ENCODE measurements at regions not wholly inside any gene's neighbourhood (a gene's known extent, or its start where the extent isn't known, plus 50 kb on each side); places are given as distances from the start of the nearest gene placed in this dataset.

- BruUV-seq (replicated peaks): no TSS peak
- in situ Hi-C loops (cut with HindIII; ENCODE audit: low pct_unique_long_range_greater_than_20kb, low sequenced_read_pairs): no loop called here
- Histone ChIP-seq H3K4me3 (ENCODE audit: low read depth in 2 of 2, low read length in 2 of 2) (no peak overlapping the region), H3K36me3 (ENCODE audit: control insufficient read depth, insufficient read depth, low read length) (no peaks in the 10 kb centered on the region), H3K9me3 (ENCODE audit: control insufficient read depth, insufficient read depth, low read depth, low read length) (no peaks in the 10 kb centered on the region), H3K27me3 (ENCODE audit: control insufficient read depth, insufficient read depth, low read length) (no peaks in the 10 kb centered on the region), H3K4me1 (ENCODE audit: control insufficient read depth, insufficient read depth, low read length) (peaks cover 22% of the 10 kb centered on the region), H3K27ac (ENCODE audit: low read length) (no peak overlapping the region; the same call in 1 of the 2 replicates)
- CTCF ChIA-PET: no interaction called here
- intact Hi-C loops (cut with micrococcal nuclease; ENCODE audit: unreplicated experiment): no loop called here
- no peak for TF ChIP-seq SIN3A (IDR thresholded peaks at IDR 0.05; ENCODE audit: borderline replicate concordance, insufficient read depth, low read depth, low read length)
- TF ChIP-seq, protein P1, sequence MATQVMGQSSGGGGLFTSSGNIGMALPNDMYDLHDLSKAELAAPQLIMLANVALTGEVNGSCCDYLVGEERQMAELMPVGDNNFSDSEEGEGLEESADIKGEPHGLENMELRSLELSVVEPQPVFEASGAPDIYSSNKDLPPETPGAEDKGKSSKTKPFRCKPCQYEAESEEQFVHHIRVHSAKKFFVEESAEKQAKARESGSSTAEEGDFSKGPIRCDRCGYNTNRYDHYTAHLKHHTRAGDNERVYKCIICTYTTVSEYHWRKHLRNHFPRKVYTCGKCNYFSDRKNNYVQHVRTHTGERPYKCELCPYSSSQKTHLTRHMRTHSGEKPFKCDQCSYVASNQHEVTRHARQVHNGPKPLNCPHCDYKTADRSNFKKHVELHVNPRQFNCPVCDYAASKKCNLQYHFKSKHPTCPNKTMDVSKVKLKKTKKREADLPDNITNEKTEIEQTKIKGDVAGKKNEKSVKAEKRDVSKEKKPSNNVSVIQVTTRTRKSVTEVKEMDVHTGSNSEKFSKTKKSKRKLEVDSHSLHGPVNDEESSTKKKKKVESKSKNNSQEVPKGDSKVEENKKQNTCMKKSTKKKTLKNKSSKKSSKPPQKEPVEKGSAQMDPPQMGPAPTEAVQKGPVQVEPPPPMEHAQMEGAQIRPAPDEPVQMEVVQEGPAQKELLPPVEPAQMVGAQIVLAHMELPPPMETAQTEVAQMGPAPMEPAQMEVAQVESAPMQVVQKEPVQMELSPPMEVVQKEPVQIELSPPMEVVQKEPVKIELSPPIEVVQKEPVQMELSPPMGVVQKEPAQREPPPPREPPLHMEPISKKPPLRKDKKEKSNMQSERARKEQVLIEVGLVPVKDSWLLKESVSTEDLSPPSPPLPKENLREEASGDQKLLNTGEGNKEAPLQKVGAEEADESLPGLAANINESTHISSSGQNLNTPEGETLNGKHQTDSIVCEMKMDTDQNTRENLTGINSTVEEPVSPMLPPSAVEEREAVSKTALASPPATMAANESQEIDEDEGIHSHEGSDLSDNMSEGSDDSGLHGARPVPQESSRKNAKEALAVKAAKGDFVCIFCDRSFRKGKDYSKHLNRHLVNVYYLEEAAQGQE (IDR thresholded peaks at IDR 0.05; ENCODE audit: insufficient read depth in 1 of 2, low read depth in 2 of 2, low read length in 1 of 2): no peak
- no peak for TF ChIP-seq POLR2AphosphoS5 (IDR thresholded peaks at IDR 0.05; ENCODE audit: low read depth, low read length)
- TF ChIP-seq, protein P2, sequence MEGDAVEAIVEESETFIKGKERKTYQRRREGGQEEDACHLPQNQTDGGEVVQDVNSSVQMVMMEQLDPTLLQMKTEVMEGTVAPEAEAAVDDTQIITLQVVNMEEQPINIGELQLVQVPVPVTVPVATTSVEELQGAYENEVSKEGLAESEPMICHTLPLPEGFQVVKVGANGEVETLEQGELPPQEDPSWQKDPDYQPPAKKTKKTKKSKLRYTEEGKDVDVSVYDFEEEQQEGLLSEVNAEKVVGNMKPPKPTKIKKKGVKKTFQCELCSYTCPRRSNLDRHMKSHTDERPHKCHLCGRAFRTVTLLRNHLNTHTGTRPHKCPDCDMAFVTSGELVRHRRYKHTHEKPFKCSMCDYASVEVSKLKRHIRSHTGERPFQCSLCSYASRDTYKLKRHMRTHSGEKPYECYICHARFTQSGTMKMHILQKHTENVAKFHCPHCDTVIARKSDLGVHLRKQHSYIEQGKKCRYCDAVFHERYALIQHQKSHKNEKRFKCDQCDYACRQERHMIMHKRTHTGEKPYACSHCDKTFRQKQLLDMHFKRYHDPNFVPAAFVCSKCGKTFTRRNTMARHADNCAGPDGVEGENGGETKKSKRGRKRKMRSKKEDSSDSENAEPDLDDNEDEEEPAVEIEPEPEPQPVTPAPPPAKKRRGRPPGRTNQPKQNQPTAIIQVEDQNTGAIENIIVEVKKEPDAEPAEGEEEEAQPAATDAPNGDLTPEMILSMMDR (IDR thresholded peaks at IDR 0.05): no peak
- TF ChIP-seq TCF7L2 (IDR thresholded peaks at IDR 0.05; ENCODE audit: low read depth, low read length): no peak
- ATAC-seq (no peak), DNase-seq (ENCODE audit: low read depth, low spot score) (no peak)
- POLR2A ChIA-PET: no interaction called here
These were observed 189.2 kb downstream of the PCSK1 start for GRCh38 chr5:96243862-96244261.

- no peaks in the 10 kb centered on the region for H3K9me3 ChIP-seq (ENCODE audit: control insufficient read depth, insufficient read depth, low read depth, low read length)
- H3K36me3 ChIP-seq (ENCODE audit: control insufficient read depth, insufficient read depth, low read length): no peaks in the 10 kb centered on the region
- TF ChIP-seq SIN3A (IDR thresholded peaks at IDR 0.05; ENCODE audit: borderline replicate concordance, insufficient read depth, low read depth, low read length): no peak
- no peak for TF ChIP-seq TCF7L2 (IDR thresholded peaks at IDR 0.05; ENCODE audit: low read depth, low read length)
- no peak for TF ChIP-seq POLR2AphosphoS5 (IDR thresholded peaks at IDR 0.05; ENCODE audit: low read depth, low read length)
- TF ChIP-seq, protein P2 (IDR thresholded peaks at IDR 0.05): no peak
- TF ChIP-seq, protein P1 (IDR thresholded peaks at IDR 0.05; ENCODE audit: insufficient read depth in 1 of 2, low read depth in 2 of 2, low read length in 1 of 2): no peak
- intact Hi-C loops (cut with micrococcal nuclease; ENCODE audit: unreplicated experiment) (no loop called here), in situ Hi-C loops (cut with HindIII; ENCODE audit: low pct_unique_long_range_greater_than_20kb, low sequenced_read_pairs) (no loop called here)
- H3K4me1 ChIP-seq (ENCODE audit: control insufficient read depth, insufficient read depth, low read length): peaks cover 21% of the 10 kb centered on the region
- no peak for ATAC-seq
- ChIA-PET POLR2A (no interaction called here), CTCF (interaction anchor here (0.6 to 0.7 kb wide), 2 partner anchors 114 to 474 kb away, joined by 3 to 5 read pairs; no protein-coding TSS in a partner anchor)
- no peak overlapping the region for H3K27ac ChIP-seq (ENCODE audit: low read length)
- no peak for DNase-seq (ENCODE audit: low read depth, low spot score)
- no peak overlapping the region for H3K4me3 ChIP-seq (ENCODE audit: low read depth in 2 of 2, low read length in 2 of 2)
- BruUV-seq (replicated peaks): no TSS peak
- H3K27me3 ChIP-seq (ENCODE audit: control insufficient read depth, insufficient read depth, low read length): no peaks in the 10 kb centered on the region
These were observed 189.8 kb downstream of the PCSK1 start for GRCh38 chr5:96243203-96243602.
